HL-60 (cell line): ENCODE measurements at regions not wholly inside any gene's neighbourhood (a gene's known extent, or its start where the extent isn't known, plus 50 kb on each side); places are given as distances from the start of the nearest gene placed in this dataset.

Source experiments
- CTCF ChIP-seq: IDR thresholded peaks from one replicate; pipeline ENCODE4 v1.5.1; 2011; ENCODE audit warnings: low read length, control low read depth, inconsistent platforms; ENCODE audit not compliant: insufficient read depth
- GABPA ChIP-seq: IDR thresholded peaks from 2 replicates; pipeline ENCODE4 v1.6.1; 2012; ENCODE audit warnings: low read depth
- POLR2AphosphoS5 ChIP-seq: IDR thresholded peaks from 2 replicates; pipeline ENCODE4 v1.6.1; 2012; ENCODE audit warnings: low read depth
- SPI1 ChIP-seq: IDR thresholded peaks from 2 replicates; pipeline ENCODE4 v1.6.1; 2012; ENCODE audit warnings: low read depth, mild to moderate bottlenecking, borderline replicate concordance
- TF ChIP-seq, protein P1 (sequence below): IDR thresholded peaks from 2 replicates; pipeline ENCODE4 v1.6.1; 2012; ENCODE audit warnings: low read depth; ENCODE audit not compliant: insufficient replicate concordance

GRCh38 chr2:149849591-149849990, 262.0 kb upstream of the MMADHC start:
- TF ChIP-seq CTCF: no peak
- TF ChIP-seq, protein P1, sequence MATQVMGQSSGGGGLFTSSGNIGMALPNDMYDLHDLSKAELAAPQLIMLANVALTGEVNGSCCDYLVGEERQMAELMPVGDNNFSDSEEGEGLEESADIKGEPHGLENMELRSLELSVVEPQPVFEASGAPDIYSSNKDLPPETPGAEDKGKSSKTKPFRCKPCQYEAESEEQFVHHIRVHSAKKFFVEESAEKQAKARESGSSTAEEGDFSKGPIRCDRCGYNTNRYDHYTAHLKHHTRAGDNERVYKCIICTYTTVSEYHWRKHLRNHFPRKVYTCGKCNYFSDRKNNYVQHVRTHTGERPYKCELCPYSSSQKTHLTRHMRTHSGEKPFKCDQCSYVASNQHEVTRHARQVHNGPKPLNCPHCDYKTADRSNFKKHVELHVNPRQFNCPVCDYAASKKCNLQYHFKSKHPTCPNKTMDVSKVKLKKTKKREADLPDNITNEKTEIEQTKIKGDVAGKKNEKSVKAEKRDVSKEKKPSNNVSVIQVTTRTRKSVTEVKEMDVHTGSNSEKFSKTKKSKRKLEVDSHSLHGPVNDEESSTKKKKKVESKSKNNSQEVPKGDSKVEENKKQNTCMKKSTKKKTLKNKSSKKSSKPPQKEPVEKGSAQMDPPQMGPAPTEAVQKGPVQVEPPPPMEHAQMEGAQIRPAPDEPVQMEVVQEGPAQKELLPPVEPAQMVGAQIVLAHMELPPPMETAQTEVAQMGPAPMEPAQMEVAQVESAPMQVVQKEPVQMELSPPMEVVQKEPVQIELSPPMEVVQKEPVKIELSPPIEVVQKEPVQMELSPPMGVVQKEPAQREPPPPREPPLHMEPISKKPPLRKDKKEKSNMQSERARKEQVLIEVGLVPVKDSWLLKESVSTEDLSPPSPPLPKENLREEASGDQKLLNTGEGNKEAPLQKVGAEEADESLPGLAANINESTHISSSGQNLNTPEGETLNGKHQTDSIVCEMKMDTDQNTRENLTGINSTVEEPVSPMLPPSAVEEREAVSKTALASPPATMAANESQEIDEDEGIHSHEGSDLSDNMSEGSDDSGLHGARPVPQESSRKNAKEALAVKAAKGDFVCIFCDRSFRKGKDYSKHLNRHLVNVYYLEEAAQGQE: no peak
- no peak for TF ChIP-seq POLR2AphosphoS5
- TF ChIP-seq GABPA: no peak
- no peak for TF ChIP-seq SPI1
